SK-MEL-5 (cell line): ENCODE measurements at regions not wholly inside any gene's neighbourhood (a gene's known extent, or its start where the extent isn't known, plus 50 kb on each side); places are given as distances from the start of the nearest gene placed in this dataset.
A peak's percentile ranks its signal among the peaks of the same experiment; 100 is the strongest.

Experiments
- DNase-seq: peaks from one replicate; pipeline ENCODE4 v3.0.0-alpha.2; 2016; ENCODE audit warnings: low read depth, low spot score
- in situ Hi-C: cut with HindIII; loops from 2 replicates; pipeline ENCODE4 v1.10.0; 2016; ENCODE audit warnings: low sequenced_read_pairs, high pct_unique_total_duplicates, low pct_unique_long_range_greater_than_20kb

- in situ Hi-C loops = no loop called here
- no peak for DNase-seq
These were observed 461.7 kb upstream of the CADM1 start for GRCh38 chr11:115965767-115966504.

GRCh38 chr11:115964091-115964490 lies 459.9 kb upstream of the CADM1 start:
- DNase-seq = no peak
- in situ Hi-C loops = no loop called here

- in situ Hi-C loops = no loop called here
- no peak for DNase-seq
These were observed 458.9 kb upstream of the CADM1 start for GRCh38 chr11:115963156-115963555.

- in situ Hi-C loops = no loop called here
- no peak for DNase-seq
These were observed 457.2 kb upstream of the CADM1 start for GRCh38 chr11:115961159-115962003.

- in situ Hi-C loops = no loop called here
- DNase-seq = no peak
These were observed 454.9 kb upstream of the CADM1 start for GRCh38 chr11:115959081-115959486.

GRCh38 chr11:115958089-115959000 lies 454.1 kb upstream of the CADM1 start:
- in situ Hi-C loops = no loop called here

GRCh38 chr11:115955803-115956202 lies 451.6 kb upstream of the CADM1 start:
- in situ Hi-C loops = no loop called here

More at GRCh38 chr11:115958089-115959000, 454.1 kb upstream of the CADM1 start:
- no peak for DNase-seq

GRCh38 chr11:115950660-115951059 lies 446.4 kb upstream of the CADM1 start:
- DNase-seq = no peak
- in situ Hi-C loops = no loop called here

More at GRCh38 chr11:115955803-115956202, 451.6 kb upstream of the CADM1 start:
- no peak for DNase-seq

- in situ Hi-C loops = no loop called here
- DNase-seq = no peak
These were observed 440.4 kb upstream of the CADM1 start for GRCh38 chr11:115944596-115944995.

- in situ Hi-C loops = no loop called here
- no peak for DNase-seq
These were observed 437.8 kb upstream of the CADM1 start for GRCh38 chr11:115942011-115942410.

- in situ Hi-C loops = no loop called here
- peak; percentile 96 for DNase-seq
These were observed 437.3 kb upstream of the CADM1 start for GRCh38 chr11:115941481-115941993.

- no peak for DNase-seq
- in situ Hi-C loops = no loop called here
These were observed 436.8 kb upstream of the CADM1 start for GRCh38 chr11:115941044-115941443.

GRCh38 chr11:115939731-115940421 lies 435.7 kb upstream of the CADM1 start:
- no peak for DNase-seq
- in situ Hi-C loops = no loop called here

- DNase-seq = no peak
- in situ Hi-C loops = no loop called here
These were observed 435.0 kb upstream of the CADM1 start for GRCh38 chr11:115939104-115939730.

- DNase-seq = no peak
- in situ Hi-C loops = no loop called here
These were observed 429.3 kb upstream of the CADM1 start for GRCh38 chr11:115933564-115933963.

- DNase-seq = no peak
- in situ Hi-C loops = no loop called here
These were observed 427.4 kb upstream of the CADM1 start for GRCh38 chr11:115931548-115932083.
